GM12878 (cell line): ENCODE measurements at regions not wholly inside any gene's neighbourhood (a gene's known extent, or its start where the extent isn't known, plus 50 kb on each side); places are given as distances from the start of the nearest gene placed in this dataset.
A peak's percentile ranks its signal among the peaks of the same experiment; 100 is the strongest.

ENCODE experiments used
- ATAC-seq: fragments of 200-7000 bp; cut with Tn5 transposase; 3 replicates; pipeline ENCODE4 v1.9.1; 2020; ENCODE audit warnings: mild to moderate bottlenecking, moderate library complexity
- BruUV-seq: library from RNA; stranded (reverse); fragments of 400-500 nt; replicated peaks from 2 replicates; lab custom pipeline; 2021; lab: Mats Ljungman, UMichigan
- CTCF ChIA-PET: fragments of 300-600 bp; sonication (Branson Sonifier 250); formaldehyde crosslinking; extraction: SDS; loops from one replicate; lab custom pipeline; 2021; ENCODE audit warnings: inconsistent platforms; lab: Yijun Ruan, JAX
- POLR2A ChIA-PET: fragments of 350-600 bp; formaldehyde crosslinking; extraction: SDS; loops from one replicate; lab custom pipeline; 2021; ENCODE audit warnings: inconsistent platforms; lab: Charles Lee
- RAD21 ChIA-PET: fragments of 300-600 bp; sonication (Branson Sonifier 250); formaldehyde crosslinking; loops from one replicate; lab custom pipeline; 2023; ENCODE audit warnings: antibody characterized with exemption; ENCODE audit not compliant: unreplicated experiment; lab: Charles Lee
- SMC1A ChIA-PET: fragments of 300-600 bp; sonication (Branson Sonifier 250); formaldehyde crosslinking; loops from one replicate; lab custom pipeline; 2023; ENCODE audit not compliant: unreplicated experiment, uncharacterized antibody; lab: Charles Lee
- DNase-seq: peaks from one replicate; pipeline ENCODE4 v3.0.0-alpha.2; 2011; ENCODE audit warnings: low read depth, low spot score
- FAIRE-seq: peaks from 3 replicates; lab custom pipeline; 2011; peaks lifted over from hg19 to GRCh38; lab: Jason Lieb, UNC
- H2AFZ ChIP-seq: 2 replicates; pipeline ENCODE4 v1.6.0; 2011; ENCODE audit warnings: low read depth, low read length, control low read depth; ENCODE audit not compliant: control insufficient read depth
- H3K27ac ChIP-seq: 2 replicates; pipeline ENCODE4 v1.5.1; 2011; ENCODE audit warnings: control low read depth; ENCODE audit not compliant: control insufficient read depth, insufficient read depth
- H3K27me3 ChIP-seq, 2 experiments: replicated peaks in 1 of 2; 2 replicates each; pipeline versions ENCODE4 v1.6.0 to v1.6.1; 2011; ENCODE audit warnings: low read length in 1 of 2; ENCODE audit not compliant: control insufficient read depth in 2 of 2, insufficient read depth in 2 of 2
- H3K36me3 ChIP-seq, 2 experiments: 2 replicates each; pipeline ENCODE4 v1.5.1; 2011; ENCODE audit warnings: low read length in 1 of 2; ENCODE audit not compliant: control insufficient read depth in 2 of 2, insufficient read depth in 2 of 2
- H3K4me1 ChIP-seq: 2 replicates; pipeline ENCODE4 v1.6.1; 2011; ENCODE audit warnings: mild to moderate bottlenecking, low read length, moderate library complexity, mixed read lengths; ENCODE audit not compliant: control insufficient read depth, insufficient read depth
- H3K4me2 ChIP-seq: 2 replicates; pipeline ENCODE4 v1.6.0; 2011; ENCODE audit warnings: control low read depth; ENCODE audit not compliant: control insufficient read depth, insufficient read depth
- H3K4me3 ChIP-seq: fragments of 200-600 bp; sonication (generic); 2 replicates; pipeline ENCODE4 v1.5.1; 2016
- H3K79me2 ChIP-seq: 2 replicates; pipeline ENCODE4 v1.6.0; 2011; ENCODE audit warnings: low read length; ENCODE audit not compliant: control insufficient read depth, insufficient read depth
- H3K9ac ChIP-seq: 2 replicates; pipeline ENCODE4 v1.8.0; 2011; ENCODE audit warnings: low read length, control low read depth, mixed read lengths; ENCODE audit not compliant: control insufficient read depth, insufficient read depth
- H3K9me3 ChIP-seq: replicated peaks from 3 replicates; pipeline ENCODE4 v1.5.1; 2011; ENCODE audit warnings: mild to moderate bottlenecking, low read length; ENCODE audit not compliant: control insufficient read depth, insufficient read depth
- H4K20me1 ChIP-seq: 2 replicates; pipeline ENCODE4 v1.6.0; 2011; ENCODE audit not compliant: control insufficient read depth, insufficient read depth
- BCL11A ChIP-seq: IDR thresholded peaks from 2 replicates; pipeline ENCODE4 v1.6.1; 2011; ENCODE audit warnings: low read depth, low read length
- DPF2 ChIP-seq: fragments of 450-650 bp; IDR thresholded peaks from 2 replicates; pipeline ENCODE4 v1.6.1; 2017; ENCODE audit warnings: mild to moderate bottlenecking
- EED ChIP-seq: sonication (generic); IDR thresholded peaks from 2 replicates; pipeline ENCODE4 v1.6.1; 2016; ENCODE audit warnings: antibody characterized with exemption, low read depth
- IKZF1 ChIP-seq: fragments of 450-650 bp; conservative IDR thresholded peaks from 2 replicates; pipeline ENCODE4 v1.6.1; 2017; ENCODE audit warnings: antibody characterized with exemption, mild to moderate bottlenecking
- IRF4 ChIP-seq: IDR thresholded peaks from 2 replicates; pipeline ENCODE4 v1.6.1; 2011; ENCODE audit warnings: low read depth, low read length
- MXI1 ChIP-seq: fragments of 150-350 bp; IDR thresholded peaks from 2 replicates; pipeline ENCODE4 v1.6.1; 2011; ENCODE audit warnings: low read depth, mild to moderate bottlenecking, inconsistent platforms, low read length, improper control_type of control experiment
- PAX8 ChIP-seq: fragments of 450-650 bp; IDR thresholded peaks from 2 replicates; pipeline ENCODE4 v1.6.1; 2017; ENCODE audit warnings: mild to moderate bottlenecking, moderate library complexity
- POLR2AphosphoS2 ChIP-seq: IDR thresholded peaks from 2 replicates; pipeline ENCODE4 v1.6.1; 2011; ENCODE audit warnings: low read depth, mild to moderate bottlenecking, low read length, improper control_type of control experiment, moderate library complexity
- RB1 ChIP-seq: fragments of 450-650 bp; formaldehyde crosslinking; IDR thresholded peaks from 2 replicates; pipeline ENCODE4 v1.6.1; 2017; ENCODE audit warnings: mild to moderate bottlenecking, borderline replicate concordance
- SIX5 ChIP-seq: IDR thresholded peaks from 2 replicates; pipeline ENCODE4 v1.6.1; 2011; ENCODE audit warnings: mild to moderate bottlenecking, low read depth, low read length, moderate library complexity; ENCODE audit not compliant: severe bottlenecking
- SMC3 ChIP-seq: IDR thresholded peaks from 2 replicates; pipeline ENCODE4 v1.6.1; 2011; ENCODE audit warnings: low read length, improper control_type of control experiment, borderline replicate concordance
- SUZ12 ChIP-seq: fragments of 200-600 bp; sonication (generic); IDR thresholded peaks from one replicate; pipeline ENCODE4 v1.6.1; 2018; ENCODE audit warnings: antibody characterized with exemption, mild to moderate bottlenecking; ENCODE audit not compliant: unreplicated experiment
- ZNF207 ChIP-seq: fragments of 450-650 bp; IDR thresholded peaks from 2 replicates; pipeline ENCODE4 v1.6.1; 2014; ENCODE audit warnings: antibody characterized with exemption, mild to moderate bottlenecking, borderline replicate concordance
- WGBS: methylation state at CpG from one replicate; pipeline ENCODE4 v1.1.6; 2016; ENCODE audit warnings: low lambda C conversion rate; ENCODE audit not compliant: insufficient replicate concordance, insufficient coverage; ENCODE audit errors: missing lambda C conversion rate; 5-methylcytosine and 5-hydroxymethylcytosine counted together
- in situ Hi-C: fragments of 300-500 bp; cut with MboI; formaldehyde crosslinking; loops from 9 replicates; pipeline ENCODE4 v1.14.3; 2018; ENCODE audit warnings: mixed read lengths
- intact Hi-C: fragments of 100-400 bp; cut with micrococcal nuclease; formaldehyde crosslinking; loops from one replicate; pipeline ENCODE4 v1.14.2; 2022; ENCODE audit not compliant: unreplicated experiment
- TF ChIP-seq, protein P1 (sequence below): fragments of 450-650 bp; IDR thresholded peaks from 2 replicates; pipeline ENCODE4 v1.6.1; 2017; ENCODE audit warnings: mild to moderate bottlenecking, moderate library complexity
- TF ChIP-seq, protein P2 (sequence below): fragments of 450-650 bp; IDR thresholded peaks from 2 replicates; pipeline ENCODE4 v1.6.1; 2016; ENCODE audit warnings: mild to moderate bottlenecking
- TF ChIP-seq, protein P3 (sequence below): IDR thresholded peaks from 2 replicates; pipeline ENCODE4 v1.6.1; 2011; ENCODE audit warnings: low read depth, mild to moderate bottlenecking, low read length, moderate library complexity, borderline replicate concordance; ENCODE audit errors: extremely low read depth

DNA sequence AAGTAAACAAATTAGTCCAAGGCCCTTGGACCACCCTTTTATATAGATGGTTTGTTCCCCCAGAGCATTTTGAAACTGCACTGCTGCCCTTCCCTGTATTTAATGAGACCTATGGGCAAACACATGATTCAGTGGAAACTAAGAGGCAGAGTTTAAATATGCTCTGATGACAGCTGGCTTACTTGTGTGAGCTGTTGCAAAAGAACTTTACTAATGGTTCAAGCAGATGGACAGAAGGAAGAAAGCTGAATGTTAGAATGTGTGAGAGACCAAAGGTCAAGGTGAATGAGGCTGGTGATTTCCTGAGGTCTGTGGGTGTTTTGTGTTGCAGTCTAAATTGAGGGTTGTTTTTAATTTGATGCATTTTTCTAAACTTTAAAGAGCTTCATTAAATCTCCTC is 123.0 kb upstream of the CEP162 start (continued):
- TF ChIP-seq, protein P1, sequence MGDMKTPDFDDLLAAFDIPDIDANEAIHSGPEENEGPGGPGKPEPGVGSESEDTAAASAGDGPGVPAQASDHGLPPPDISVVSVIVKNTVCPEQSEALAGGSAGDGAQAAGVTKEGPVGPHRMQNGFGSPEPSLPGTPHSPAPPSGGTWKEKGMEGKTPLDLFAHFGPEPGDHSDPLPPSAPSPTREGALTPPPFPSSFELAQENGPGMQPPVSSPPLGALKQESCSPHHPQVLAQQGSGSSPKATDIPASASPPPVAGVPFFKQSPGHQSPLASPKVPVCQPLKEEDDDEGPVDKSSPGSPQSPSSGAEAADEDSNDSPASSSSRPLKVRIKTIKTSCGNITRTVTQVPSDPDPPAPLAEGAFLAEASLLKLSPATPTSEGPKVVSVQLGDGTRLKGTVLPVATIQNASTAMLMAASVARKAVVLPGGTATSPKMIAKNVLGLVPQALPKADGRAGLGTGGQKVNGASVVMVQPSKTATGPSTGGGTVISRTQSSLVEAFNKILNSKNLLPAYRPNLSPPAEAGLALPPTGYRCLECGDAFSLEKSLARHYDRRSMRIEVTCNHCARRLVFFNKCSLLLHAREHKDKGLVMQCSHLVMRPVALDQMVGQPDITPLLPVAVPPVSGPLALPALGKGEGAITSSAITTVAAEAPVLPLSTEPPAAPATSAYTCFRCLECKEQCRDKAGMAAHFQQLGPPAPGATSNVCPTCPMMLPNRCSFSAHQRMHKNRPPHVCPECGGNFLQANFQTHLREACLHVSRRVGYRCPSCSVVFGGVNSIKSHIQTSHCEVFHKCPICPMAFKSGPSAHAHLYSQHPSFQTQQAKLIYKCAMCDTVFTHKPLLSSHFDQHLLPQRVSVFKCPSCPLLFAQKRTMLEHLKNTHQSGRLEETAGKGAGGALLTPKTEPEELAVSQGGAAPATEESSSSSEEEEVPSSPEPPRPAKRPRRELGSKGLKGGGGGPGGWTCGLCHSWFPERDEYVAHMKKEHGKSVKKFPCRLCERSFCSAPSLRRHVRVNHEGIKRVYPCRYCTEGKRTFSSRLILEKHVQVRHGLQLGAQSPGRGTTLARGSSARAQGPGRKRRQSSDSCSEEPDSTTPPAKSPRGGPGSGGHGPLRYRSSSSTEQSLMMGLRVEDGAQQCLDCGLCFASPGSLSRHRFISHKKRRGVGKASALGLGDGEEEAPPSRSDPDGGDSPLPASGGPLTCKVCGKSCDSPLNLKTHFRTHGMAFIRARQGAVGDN = no peak
- TF ChIP-seq PAX8 (no peak), BCL11A (no peak), SIX5 (no peak), MXI1 (no peak), SUZ12 (no peak), ZNF207 (no peak), POLR2AphosphoS2 (no peak), DPF2 (no peak), IKZF1 (no peak)
- TF ChIP-seq, all 136 proteins: peak for 5

DNA sequence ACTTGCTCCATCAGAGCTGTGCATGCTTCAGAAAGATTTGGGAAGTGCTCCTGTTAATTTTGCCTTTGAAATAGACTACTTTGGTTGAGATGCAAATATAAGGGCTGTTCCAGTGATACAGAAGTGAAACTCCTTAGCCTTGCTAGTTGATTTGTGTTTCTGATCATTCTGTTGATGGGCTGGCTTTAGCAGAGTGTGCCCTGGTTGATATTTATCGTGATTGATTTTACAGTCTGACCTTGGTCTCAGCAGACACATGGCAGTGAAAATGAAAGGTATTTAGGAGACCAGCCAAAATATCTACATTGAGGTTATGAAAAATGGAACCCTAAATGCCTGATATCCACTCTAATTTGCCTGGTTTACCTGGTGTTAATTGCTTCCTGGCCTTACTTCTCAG is 122.1 kb upstream of the CEP162 start:
- no peak overlapping the region for H3K9ac ChIP-seq

More for the DNA sequence above, 122.1 kb upstream of the CEP162 start:
- ChIA-PET POLR2A (no interaction called here), SMC1A (no interaction called here), CTCF (no interaction called here)
- Histone ChIP-seq H3K4me2 (no peak overlapping the region), H3K4me1 (no peaks in the 10 kb centered on the region), H3K27ac (no peak overlapping the region), H2AFZ (no peak overlapping the region), H3K4me3 (no peak overlapping the region), H4K20me1 (no peaks in the 10 kb centered on the region)
- DNase-seq = no peak
- WGBS = 0% methylated on average over 1 of the region's 1 CpG
- in situ Hi-C loops = no loop called here
- no peak for FAIRE-seq
- no peak for TF ChIP-seq RB1
- TF ChIP-seq, protein P2, sequence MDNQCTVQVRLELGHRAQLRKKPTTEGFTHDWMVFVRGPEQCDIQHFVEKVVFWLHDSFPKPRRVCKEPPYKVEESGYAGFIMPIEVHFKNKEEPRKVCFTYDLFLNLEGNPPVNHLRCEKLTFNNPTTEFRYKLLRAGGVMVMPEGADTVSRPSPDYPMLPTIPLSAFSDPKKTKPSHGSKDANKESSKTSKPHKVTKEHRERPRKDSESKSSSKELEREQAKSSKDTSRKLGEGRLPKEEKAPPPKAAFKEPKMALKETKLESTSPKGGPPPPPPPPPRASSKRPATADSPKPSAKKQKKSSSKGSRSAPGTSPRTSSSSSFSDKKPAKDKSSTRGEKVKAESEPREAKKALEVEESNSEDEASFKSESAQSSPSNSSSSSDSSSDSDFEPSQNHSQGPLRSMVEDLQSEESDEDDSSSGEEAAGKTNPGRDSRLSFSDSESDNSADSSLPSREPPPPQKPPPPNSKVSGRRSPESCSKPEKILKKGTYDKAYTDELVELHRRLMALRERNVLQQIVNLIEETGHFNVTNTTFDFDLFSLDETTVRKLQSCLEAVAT = peak; percentile 62
- no peak for TF ChIP-seq IRF4
- TF ChIP-seq EED = no peak
- TF ChIP-seq SMC3 = no peak
- TF ChIP-seq, protein P3, sequence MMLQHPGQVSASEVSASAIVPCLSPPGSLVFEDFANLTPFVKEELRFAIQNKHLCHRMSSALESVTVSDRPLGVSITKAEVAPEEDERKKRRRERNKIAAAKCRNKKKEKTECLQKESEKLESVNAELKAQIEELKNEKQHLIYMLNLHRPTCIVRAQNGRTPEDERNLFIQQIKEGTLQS = no peak
- TF ChIP-seq, all 136 proteins: peak for 1
- BruUV-seq = no TSS peak
- intact Hi-C loops = no loop called here
- Histone ChIP-seq H3K9me3 (no peaks in the 10 kb centered on the region), H3K79me2 (no peaks in the 10 kb centered on the region), H3K36me3 (no peaks in the 10 kb centered on the region), H3K27me3 (no peaks in the 10 kb centered on the region)
- RAD21 ChIA-PET = interaction anchor here (0.8 to 1.5 kb wide), 2 partner anchors 11 to 79 kb away, joined by 3 to 9 read pairs; no protein-coding TSS in a partner anchor
- peak; percentile 67 for ATAC-seq
